ENCODE measurements at regions not wholly inside any gene's neighbourhood (a gene's known extent, or its start where the extent isn't known, plus 50 kb on each side); places are given as distances from the start of the nearest gene placed in this dataset.

- no peak for DNase-seq (ENCODE audit: low read depth)
These were observed 53.2 kb upstream of the SLC4A10 start for GRCh38 chr2:161571051-161571429.

Data from LHCN-M2 (cell line).